Lung (tissue), 11 donors: ENCODE measurements at regions not wholly inside any gene's neighbourhood (a gene's known extent, or its start where the extent isn't known, plus 50 kb on each side); places are given as distances from the start of the nearest gene placed in this dataset.

Source experiments
- ATAC-seq: fragments of 200-7000 bp; cut with Tn5 transposase; one replicate; pipeline ENCODE4 v1.9.1; 2020; ENCODE audit warnings: moderate number of reproducible peaks; ENCODE audit not compliant: insufficient read depth, low FRiP score
- DNase-seq, 3 donors: peaks; one replicate each; pipeline ENCODE4 v3.0.0-alpha.2; 2013 to 2017
- H3K27ac ChIP-seq, 2 donors: one replicate each; pipeline ENCODE4 v1.5.1; 2013; ENCODE audit warnings: mild to moderate bottlenecking in 2 of 2, moderate library complexity in 2 of 2, control low read depth in 1 of 2, inconsistent platforms in 1 of 2, low read depth in 1 of 2, low read length in 1 of 2
- H3K27me3 ChIP-seq, 3 donors: one replicate each; pipeline ENCODE4 v1.5.1; 2013; ENCODE audit warnings: low read length in 2 of 3; ENCODE audit not compliant: control insufficient read depth in 3 of 3, insufficient read depth in 3 of 3
- H3K36me3 ChIP-seq, 4 donors: one replicate each; pipeline ENCODE4 v1.5.1; 2013; ENCODE audit warnings: low read length in 4 of 4, mild to moderate bottlenecking in 1 of 4, moderate library complexity in 1 of 4; ENCODE audit not compliant: control insufficient read depth in 4 of 4, insufficient read depth in 4 of 4
- H3K4me1 ChIP-seq, 5 donors: one replicate each; pipeline ENCODE4 v1.5.1; 2013; ENCODE audit warnings: low read length in 5 of 5, mild to moderate bottlenecking in 2 of 5, moderate library complexity in 1 of 5; ENCODE audit not compliant: control insufficient read depth in 5 of 5, insufficient read depth in 5 of 5
- H3K4me3 ChIP-seq: one replicate; pipeline ENCODE4 v1.5.1; 2013; ENCODE audit warnings: mild to moderate bottlenecking, control low read depth, moderate library complexity
- H3K9ac ChIP-seq, 2 donors: one replicate each; pipeline ENCODE4 v1.5.1; 2013; ENCODE audit warnings: low read length in 2 of 2, control low read depth in 1 of 2; ENCODE audit not compliant: insufficient read depth in 1 of 2
- H3K9me3 ChIP-seq, 4 donors: one replicate each; pipeline ENCODE4 v1.5.1; 2013; ENCODE audit warnings: low read length in 3 of 4, mild to moderate bottlenecking in 1 of 4, moderate library complexity in 1 of 4; ENCODE audit not compliant: control insufficient read depth in 4 of 4, insufficient read depth in 3 of 4
- CTCF ChIP-seq: IDR thresholded peaks from 2 replicates; pipeline ENCODE4 v1.5.1; 2012; ENCODE audit warnings: mild to moderate bottlenecking; ENCODE audit errors: control extremely low read depth, extremely low read depth
- WGBS, 2 donors: extraction: QIAGEN DNeasy Blood & Tissue Kit; methylation state at CpG; one replicate each; pipeline ENCODE4 v1.1.7; 2013; 5-methylcytosine and 5-hydroxymethylcytosine counted together
- donor health status: control.
- donor health status: control.
- donor health status: Bipolar disorder and iron deficiency.
- donor health status: healthy.
- donor health status: DM: yes; HTN: yes; CAD: no.

GRCh38 chr4:167397586-167397985 lies 163.3 kb upstream of the SPOCK3 start:
- Histone ChIP-seq H3K4me3 (no peak overlapping the region), H3K36me3 (no peaks in the 10 kb centered on the region), H3K4me1 (no peaks in the 10 kb centered on the region), H3K9ac (no peak overlapping the region), H3K9me3 (no peaks in the 10 kb centered on the region), H3K27ac (no peak overlapping the region), H3K27me3 (no peaks in the 10 kb centered on the region)
- TF ChIP-seq CTCF = no peak
- ATAC-seq (no peak), DNase-seq (no peak)
- 19 to 43% methylated on average over 3 of the region's 3 CpGs for WGBS, 2 donors

- DNase-seq (no peak), ATAC-seq (no peak)
- 83 to 88% methylated on average over 1 of the region's 1 CpG for WGBS, 2 donors
Measured at GRCh38 chr4:167399201-167399600, 164.9 kb upstream of the SPOCK3 start.

GRCh38 chr4:167406181-167406580 lies 171.9 kb upstream of the SPOCK3 start:
- WGBS, 2 donors = 93 to 96% methylated on average over 1 of the region's 1 CpG
- TF ChIP-seq CTCF = no peak

More at GRCh38 chr4:167399201-167399600, 164.9 kb upstream of the SPOCK3 start:
- no peaks in the 10 kb centered on the region for H3K4me1 ChIP-seq
- no peaks in the 10 kb centered on the region for H3K27me3 ChIP-seq
- TF ChIP-seq CTCF = no peak
- H3K4me3 ChIP-seq = no peak overlapping the region
- no peaks in the 10 kb centered on the region for H3K36me3 ChIP-seq
- no peak overlapping the region for H3K9ac ChIP-seq
- H3K9me3 ChIP-seq = no peaks in the 10 kb centered on the region
- H3K27ac ChIP-seq = no peak overlapping the region

GRCh38 chr4:167415461-167415860 lies 181.2 kb upstream of the SPOCK3 start:
- TF ChIP-seq CTCF = no peak
- Histone ChIP-seq H3K4me1 (no peaks in the 10 kb centered on the region), H3K27ac (no peak overlapping the region), H3K9me3 (no peaks in the 10 kb centered on the region), H3K4me3 (no peak overlapping the region), H3K9ac (no peak overlapping the region), H3K36me3 (no peaks in the 10 kb centered on the region), H3K27me3 (no peaks in the 10 kb centered on the region)
- ATAC-seq (no peak), DNase-seq (no peak)
- WGBS, 2 donors = 89 to 95% methylated on average over 4 of the region's 4 CpGs

More at GRCh38 chr4:167406181-167406580, 171.9 kb upstream of the SPOCK3 start:
- H3K9me3 ChIP-seq = no peaks in the 10 kb centered on the region
- no peak overlapping the region for H3K27ac ChIP-seq
- no peaks in the 10 kb centered on the region for H3K27me3 ChIP-seq
- H3K36me3 ChIP-seq = no peaks in the 10 kb centered on the region
- DNase-seq (no peak), ATAC-seq (no peak)
- no peaks in the 10 kb centered on the region for H3K4me1 ChIP-seq
- H3K9ac ChIP-seq = no peak overlapping the region
- no peak overlapping the region for H3K4me3 ChIP-seq
